ENCODE measurements at regions not wholly inside any gene's neighbourhood (a gene's known extent, or its start where the extent isn't known, plus 50 kb on each side); places are given as distances from the start of the nearest gene placed in this dataset.

GRCh38 chr9:84439250-84439649 lies 98.7 kb upstream of the SLC28A3 start:
- Histone ChIP-seq H3K79me2 (ENCODE audit: insufficient read depth, low read length) (no peaks in the 10 kb centered on the region), H3K4me3 (replicated peaks in 1 of 3; ENCODE audit: insufficient read depth in 1 of 3, low read depth in 2 of 3, low read length in 3 of 3) (no peak overlapping the region), H3K27ac (ENCODE audit: extremely low read length, insufficient read depth, low read length) (no peak overlapping the region), H3K9ac (ENCODE audit: insufficient read depth, low read depth, low read length) (no peak overlapping the region), H2AFZ (ENCODE audit: low read length) (no peak overlapping the region), H3K4me2 (ENCODE audit: low read depth, low read length) (no peak overlapping the region), H3K27me3 (ENCODE audit: control insufficient read depth in 1 of 2, insufficient read depth in 2 of 2, low read length in 2 of 2) (no peaks in the 10 kb centered on the region), H3K36me3 (replicated peaks in 1 of 2; ENCODE audit: control insufficient read depth in 1 of 2, insufficient read depth in 2 of 2, low read length in 2 of 2) (no peaks in the 10 kb centered on the region), H4K20me1 (ENCODE audit: insufficient read depth, low read length) (no peaks in the 10 kb centered on the region), H3K9me3 (ENCODE audit: low read length) (no peaks in the 10 kb centered on the region), H3K4me1 (ENCODE audit: insufficient read depth, low read length) (no peaks in the 10 kb centered on the region)
- intact Hi-C loops (cut with micrococcal nuclease; ENCODE audit: unreplicated experiment) (no loop called here), in situ Hi-C loops (cut with HindIII; ENCODE audit: extremely low pct_ligation_motif_present, low pct_unique_long_range_greater_than_20kb) (no loop called here)
- ChIA-PET POLR2A (no interaction called here), CTCF (ENCODE audit: low intra/inter-chr PET ratio, low total read pairs) (no interaction called here)
- BruUV-seq (replicated peaks): no TSS peak
- WGBS (ENCODE audit: low lambda C conversion rate): 2% methylated on average over 3 of the region's 3 CpGs
- DNase-seq (ENCODE audit: low spot score): no peak
- TF ChIP-seq MTERF4 (CRISPR knock-in tag; IDR thresholded peaks at IDR 0.05): no peak
- no peak for TF ChIP-seq MED1 (CRISPR knock-in tag; IDR thresholded peaks at IDR 0.05)
- no peak for TF ChIP-seq TAF1 (CRISPR knock-in tag; IDR thresholded peaks at IDR 0.05)
- no peak for TF ChIP-seq BATF2 (CRISPR knock-in tag; IDR thresholded peaks at IDR 0.05)
- no peak for TF ChIP-seq ZC3H13 (CRISPR knock-in tag; IDR thresholded peaks at IDR 0.05)
- TF ChIP-seq CEBPB (IDR thresholded peaks at IDR 0.05; ENCODE audit: borderline replicate concordance, low read depth, low read length): peak; percentile 24; the same call in 1 of the 2 replicates
- no peak for TF ChIP-seq IRX3 (CRISPR knock-in tag; IDR thresholded peaks at IDR 0.05; ENCODE audit: borderline replicate concordance, low read depth)
- no peak for TF ChIP-seq MLLT10 (CRISPR knock-in tag; IDR thresholded peaks at IDR 0.05)
- peak in 1 of 2 experiments; percentile 10; a peak in 1 of 4 replicates for TF ChIP-seq MAFK (conservative IDR thresholded peaks at IDR 0.05 in 1 of 2, IDR thresholded peaks at IDR 0.05 in 1 of 2; ENCODE audit: low read length in 2 of 2)
- no peak for TF ChIP-seq ZNF225 (CRISPR knock-in tag; IDR thresholded peaks at IDR 0.05)
- TF ChIP-seq GTF3A (CRISPR knock-in tag; conservative IDR thresholded peaks at IDR 0.05): no peak
- TF ChIP-seq HIVEP1 (CRISPR knock-in tag; IDR thresholded peaks at IDR 0.05): no peak
- ATAC-seq: no peak
- no peak for FAIRE-seq

Data from HepG2 (cell line).